NCI-H2171 (cell line): ENCODE measurements at regions not wholly inside any gene's neighbourhood (a gene's known extent, or its start where the extent isn't known, plus 50 kb on each side); places are given as distances from the start of the nearest gene placed in this dataset.

Experiments
- DNase-seq: peaks from one replicate; lab custom pipeline; 2025; lab: John Stamatoyannopoulos, UW

DNA sequence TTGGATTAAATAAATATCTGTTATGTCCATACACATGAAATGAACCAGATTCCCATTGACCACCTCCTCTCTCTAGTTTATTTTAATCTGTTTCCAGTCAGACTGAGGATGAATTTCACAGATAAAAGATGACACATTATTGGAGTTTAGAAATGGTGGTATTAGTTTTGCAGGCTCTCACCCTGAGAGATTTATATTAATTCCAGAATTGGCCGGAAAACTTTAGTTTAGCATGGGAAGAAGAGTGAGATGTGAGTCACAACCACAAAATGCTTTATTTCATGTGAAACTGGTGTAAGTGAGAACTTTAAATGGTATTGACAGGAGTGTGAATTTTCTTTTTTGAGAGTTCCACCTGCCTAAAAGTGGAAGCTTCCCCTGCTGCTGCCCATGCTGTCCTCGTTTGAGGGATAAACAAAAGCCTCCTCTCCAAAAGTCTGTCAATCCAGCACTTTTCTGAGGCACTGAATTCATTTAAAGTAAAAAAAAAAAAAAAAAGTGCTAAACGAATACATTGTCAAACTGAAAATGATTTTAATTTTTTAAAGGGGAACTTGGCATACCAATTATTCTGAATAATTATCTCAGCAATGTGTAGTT, 65.1 kb upstream of the EPHA3 start:
- DNase-seq: no peak

DNA sequence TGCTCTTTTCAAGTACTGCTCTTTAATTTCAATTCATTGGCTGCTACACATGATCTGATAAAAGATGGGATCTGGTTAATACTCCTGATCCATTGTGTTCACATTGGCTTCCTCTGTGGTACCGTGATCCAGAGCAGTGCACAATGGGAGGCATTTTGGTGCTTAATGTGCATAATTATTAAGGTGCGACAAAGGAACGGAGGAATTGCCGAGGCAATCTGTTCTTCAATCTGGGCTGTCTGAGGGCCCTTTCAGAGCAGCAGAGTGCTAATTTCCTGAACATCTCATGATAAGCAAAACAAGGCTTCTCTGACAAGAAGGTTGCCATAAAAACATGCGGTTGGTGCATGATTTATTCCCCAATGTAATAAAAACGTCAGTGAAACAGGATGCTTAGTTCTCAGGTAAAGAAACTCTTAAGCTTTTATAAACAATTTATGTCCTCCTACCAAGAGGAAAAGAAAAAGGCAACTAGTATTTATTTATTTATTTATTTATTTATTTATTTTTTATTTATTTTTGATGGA, 64.0 kb upstream of the EPHA3 start:
- DNase-seq: no peak

DNA sequence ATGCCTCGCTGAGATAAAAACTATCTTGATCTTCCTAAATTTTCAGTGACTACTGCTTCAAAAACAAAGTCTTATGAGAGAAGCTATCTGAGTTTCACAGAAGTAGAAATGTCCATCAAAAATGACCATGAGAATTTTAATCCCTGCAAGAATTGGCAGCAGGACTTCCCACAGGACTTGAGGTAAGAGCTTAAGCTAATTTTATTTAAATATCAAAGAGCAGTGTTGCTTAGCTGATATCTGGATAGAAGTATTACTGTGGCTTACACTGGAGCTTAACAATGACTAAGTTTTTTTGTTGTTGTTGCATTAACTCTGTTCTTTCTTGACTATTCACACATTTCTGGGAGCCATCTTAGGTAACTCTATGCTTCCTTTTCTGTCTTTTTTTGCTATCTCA, 60.8 kb upstream of the EPHA3 start:
- DNase-seq: no peak

DNA sequence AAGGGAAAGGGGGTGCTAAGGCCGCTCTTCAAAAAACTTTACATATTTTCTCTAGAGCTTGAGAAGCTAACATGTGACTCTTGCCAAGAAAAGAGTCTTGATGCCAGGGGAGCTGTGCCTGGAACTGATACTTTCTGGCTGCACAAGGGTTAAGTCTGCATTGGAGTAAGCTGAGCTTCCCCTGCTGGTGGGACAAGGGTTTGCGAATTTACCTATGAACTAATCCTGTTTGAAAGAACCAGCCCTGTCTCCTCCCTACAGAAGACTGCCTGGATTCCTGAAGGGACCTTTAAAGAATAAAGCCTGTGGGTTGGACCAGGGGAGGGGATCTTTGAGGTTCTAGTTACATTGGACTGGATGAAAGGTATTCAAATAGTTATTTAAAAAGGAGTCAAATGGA, 58.3 kb upstream of the EPHA3 start:
- DNase-seq: no peak

DNA sequence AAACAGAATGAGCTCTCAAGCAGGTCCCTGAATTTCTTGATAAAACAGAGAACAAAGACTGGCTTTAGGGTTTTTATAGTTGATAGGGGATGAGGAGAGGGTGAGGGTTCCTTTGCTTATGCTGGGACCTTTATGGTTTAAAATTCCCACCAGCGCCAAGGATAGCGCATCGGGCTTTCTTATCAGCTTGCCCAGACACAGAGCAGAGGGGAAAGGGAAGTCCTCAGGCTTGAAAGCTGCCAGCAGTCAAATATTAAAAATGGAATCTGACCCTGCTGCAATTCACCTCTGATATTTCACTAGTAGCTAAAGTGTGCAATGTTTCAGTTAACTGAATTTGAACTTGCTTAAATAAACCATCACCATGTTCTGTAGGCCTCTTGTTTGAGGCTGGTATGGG, 55.0 kb upstream of the EPHA3 start:
- DNase-seq: no peak

DNA sequence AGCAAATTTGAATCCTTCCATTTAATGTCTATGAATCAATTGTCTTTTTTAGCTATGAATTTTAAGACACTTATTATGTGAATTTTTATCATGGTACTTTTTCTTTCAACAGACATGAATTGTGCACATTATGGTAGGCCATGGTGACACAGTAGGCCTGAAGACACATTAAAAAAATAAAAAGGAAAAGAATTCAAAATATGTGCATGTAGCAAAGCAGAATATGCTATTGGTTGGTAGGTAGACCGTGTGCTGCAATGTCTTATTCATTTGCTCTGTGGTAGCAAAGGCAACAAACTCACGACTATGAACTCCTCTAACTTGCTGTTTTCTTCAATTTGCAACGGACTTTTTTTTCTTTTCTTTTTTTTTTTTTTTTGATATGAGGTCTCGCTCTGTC, 50.0 kb upstream of the EPHA3 start:
- DNase-seq: no peak
